HEK293T (cell line): ENCODE measurements at regions not wholly inside any gene's neighbourhood (a gene's known extent, or its start where the extent isn't known, plus 50 kb on each side); places are given as distances from the start of the nearest gene placed in this dataset.

ENCODE experiments used
- CTCF ChIA-PET: fragments of 350-600 bp; formaldehyde crosslinking; extraction: SDS; loops from one replicate; lab custom pipeline; 2021; ENCODE audit warnings: antibody characterized with exemption, inconsistent platforms; lab: Yijun Ruan, JAX
- POLR2A ChIA-PET: fragments of 350-600 bp; formaldehyde crosslinking; extraction: SDS; loops from one replicate; lab custom pipeline; 2020; ENCODE audit warnings: antibody characterized with exemption, inconsistent platforms; lab: Yijun Ruan, JAX
- DNase-seq: peaks from one replicate; pipeline ENCODE4 v3.0.0; 2012; ENCODE audit warnings: mixed read lengths; ENCODE audit errors: extremely low spot score
- ARNT ChIP-seq: fragments of 450-650 bp; IDR thresholded peaks from 2 replicates; pipeline ENCODE4 v1.6.1; 2017; ENCODE audit warnings: mild to moderate bottlenecking
- BHLHE40 ChIP-seq: fragments of 450-650 bp; IDR thresholded peaks from 2 replicates; pipeline ENCODE4 v1.6.1; 2016; ENCODE audit warnings: mild to moderate bottlenecking, moderate library complexity, borderline replicate concordance
- CTBP1 ChIP-seq: fragments of 450-650 bp; IDR thresholded peaks from 2 replicates; pipeline ENCODE4 v1.6.1; 2016; ENCODE audit warnings: borderline replicate concordance
- ELF4 ChIP-seq: fragments of 450-650 bp; IDR thresholded peaks from 2 replicates; pipeline ENCODE4 v1.6.1; 2017; ENCODE audit warnings: antibody characterized with exemption
- FOXA1 ChIP-seq: fragments of 450-650 bp; IDR thresholded peaks from 2 replicates; pipeline ENCODE4 v1.6.1; 2016; ENCODE audit warnings: mild to moderate bottlenecking
- FOXK2 ChIP-seq: fragments of 450-650 bp; IDR thresholded peaks from 2 replicates; pipeline ENCODE4 v1.6.1; 2016; ENCODE audit warnings: mild to moderate bottlenecking
- FOXM1 ChIP-seq: fragments of 450-650 bp; IDR thresholded peaks from 2 replicates; pipeline ENCODE4 v1.6.1; 2017; ENCODE audit warnings: mild to moderate bottlenecking, borderline replicate concordance
- HDGF ChIP-seq: fragments of 450-650 bp; IDR thresholded peaks from 2 replicates; pipeline ENCODE4 v1.6.1; 2017; ENCODE audit warnings: antibody characterized with exemption, borderline replicate concordance
- L3MBTL2 ChIP-seq: fragments of 450-650 bp; conservative IDR thresholded peaks from 2 replicates; pipeline ENCODE4 v1.6.1; 2016; ENCODE audit warnings: mild to moderate bottlenecking
- LEF1 ChIP-seq: fragments of 450-650 bp; IDR thresholded peaks from 2 replicates; pipeline ENCODE4 v1.6.1; 2017; ENCODE audit warnings: mild to moderate bottlenecking, borderline replicate concordance
- NFRKB ChIP-seq: fragments of 450-650 bp; IDR thresholded peaks from 2 replicates; pipeline ENCODE4 v1.6.1; 2016; ENCODE audit warnings: mild to moderate bottlenecking, moderate library complexity
- PKNOX1 ChIP-seq: fragments of 450-650 bp; IDR thresholded peaks from 2 replicates; pipeline ENCODE4 v1.6.1; 2016
- SP1 ChIP-seq: fragments of 450-650 bp; IDR thresholded peaks from 2 replicates; pipeline ENCODE4 v1.6.1; 2017
- SUZ12 ChIP-seq: fragments of 450-650 bp; IDR thresholded peaks from 2 replicates; pipeline ENCODE4 v1.6.1; 2016; ENCODE audit warnings: mild to moderate bottlenecking
- TARDBP ChIP-seq: fragments of 450-650 bp; IDR thresholded peaks from 2 replicates; pipeline ENCODE4 v1.6.1; 2016
- ZNF384 ChIP-seq: fragments of 450-650 bp; IDR thresholded peaks from 2 replicates; pipeline ENCODE4 v1.6.1; 2016

GRCh38 chr2:150643114-150643725 is 155.8 kb upstream of the RND3 start:
- POLR2A ChIA-PET = no interaction called here
- no peak for TF ChIP-seq FOXA1
- TF ChIP-seq NFRKB = no peak
- no peak for TF ChIP-seq PKNOX1
- no peak for TF ChIP-seq SP1
- TF ChIP-seq TARDBP = no peak
- no peak for TF ChIP-seq ZNF384
- TF ChIP-seq BHLHE40 = no peak
- no peak for TF ChIP-seq CTBP1
- no peak for TF ChIP-seq FOXK2
- no peak for TF ChIP-seq LEF1
- TF ChIP-seq ELF4 = no peak
- TF ChIP-seq HDGF = no peak
- no peak for TF ChIP-seq ARNT
- no peak for TF ChIP-seq SUZ12
- no peak for TF ChIP-seq L3MBTL2
- CTCF ChIA-PET = no interaction called here
- DNase-seq = no peak

GRCh38 chr2:150640039-150640438 is 152.6 kb upstream of the RND3 start:
- ChIA-PET POLR2A (no interaction called here), CTCF (no interaction called here)
- no peak for DNase-seq
- TF ChIP-seq ELF4 (no peak), FOXK2 (no peak), BHLHE40 (no peak), CTBP1 (no peak), TARDBP (no peak), L3MBTL2 (no peak), ARNT (no peak), FOXA1 (no peak), SP1 (no peak)

- no peak for TF ChIP-seq SUZ12
- no peak for TF ChIP-seq NFRKB
- TF ChIP-seq FOXA1 = no peak
- TF ChIP-seq SP1 = no peak
- no peak for TF ChIP-seq LEF1
- DNase-seq = no peak
- POLR2A ChIA-PET = no interaction called here
- CTCF ChIA-PET = no interaction called here
Measured at GRCh38 chr2:150639383-150639782, 151.9 kb upstream of the RND3 start.

GRCh38 chr2:150631236-150631821 is 143.9 kb upstream of the RND3 start:
- CTCF ChIA-PET = no interaction called here

GRCh38 chr2:150630587-150631235 is 143.2 kb upstream of the RND3 start:
- TF ChIP-seq CTBP1 (no peak), PKNOX1 (no peak), BHLHE40 (no peak), ARNT (no peak), SP1 (no peak)
- DNase-seq = no peak
- ChIA-PET CTCF (no interaction called here), POLR2A (no interaction called here)

More at GRCh38 chr2:150631236-150631821, 143.9 kb upstream of the RND3 start:
- no peak for TF ChIP-seq ARNT
- TF ChIP-seq CTBP1 = no peak
- TF ChIP-seq PKNOX1 = no peak
- TF ChIP-seq TARDBP = no peak
- TF ChIP-seq NFRKB = no peak
- TF ChIP-seq ELF4 = no peak
- TF ChIP-seq SP1 = no peak
- no peak for TF ChIP-seq HDGF
- no peak for TF ChIP-seq FOXM1
- TF ChIP-seq LEF1 = no peak
- no peak for TF ChIP-seq SUZ12
- POLR2A ChIA-PET = no interaction called here
- no peak for DNase-seq

GRCh38 chr2:150627526-150627925 is 140.1 kb upstream of the RND3 start:
- no peak for DNase-seq
- CTCF ChIA-PET = no interaction called here
- POLR2A ChIA-PET = no interaction called here
- TF ChIP-seq FOXA1 (no peak), ELF4 (no peak), NFRKB (no peak), ZNF384 (no peak), LEF1 (no peak), FOXK2 (no peak), FOXM1 (no peak), PKNOX1 (no peak), HDGF (no peak), CTBP1 (no peak), SP1 (no peak), ARNT (no peak), L3MBTL2 (no peak)
